ENCODE measurements at regions not wholly inside any gene's neighbourhood (a gene's known extent, or its start where the extent isn't known, plus 50 kb on each side); places are given as distances from the start of the nearest gene placed in this dataset.

- no peak for TF ChIP-seq CTCF (IDR thresholded peaks at IDR 0.05; ENCODE audit: borderline replicate concordance, extremely low read depth, insufficient read depth)
- H3K9ac ChIP-seq (ENCODE audit: low read length in 3 of 3) = no peak overlapping the region
- no peaks in the 10 kb centered on the region for H3K27me3 ChIP-seq (ENCODE audit: control insufficient read depth, insufficient read depth, low read length)
- no peaks in the 10 kb centered on the region for H3K36me3 ChIP-seq (ENCODE audit: control insufficient read depth in 2 of 3, insufficient read depth in 3 of 3, low read length in 3 of 3)
- intact Hi-C loops (cut with DNase I) = no loop called here
- FAIRE-seq (peak; percentile 77), DNase-seq (no peak)
- H3K9me3 ChIP-seq (ENCODE audit: control insufficient read depth in 2 of 3, insufficient read depth in 1 of 3, low read length in 3 of 3) = no peaks in the 10 kb centered on the region
- H3K4me1 ChIP-seq (ENCODE audit: control insufficient read depth in 2 of 3, insufficient read depth in 2 of 3, low read depth in 1 of 3, low read length in 3 of 3) = no peaks in the 10 kb centered on the region
- H3K4me3 ChIP-seq (ENCODE audit: low read length in 3 of 3) = no peak overlapping the region
- no peak overlapping the region for H3K27ac ChIP-seq (ENCODE audit: low read depth in 2 of 2, low read length in 2 of 2)
These were observed 280.0 kb downstream of the FIGN start for GRCh38 chr2:163455815-163456214.

- intact Hi-C loops (cut with DNase I) = no loop called here
- no peaks in the 10 kb centered on the region for H3K4me1 ChIP-seq (ENCODE audit: control insufficient read depth in 2 of 3, insufficient read depth in 2 of 3, low read depth in 1 of 3, low read length in 3 of 3)
- no peak overlapping the region for H3K27ac ChIP-seq (ENCODE audit: low read depth in 2 of 2, low read length in 2 of 2)
- no peaks in the 10 kb centered on the region for H3K9me3 ChIP-seq (ENCODE audit: control insufficient read depth in 2 of 3, insufficient read depth in 1 of 3, low read length in 3 of 3)
- no peaks in the 10 kb centered on the region for H3K36me3 ChIP-seq (ENCODE audit: control insufficient read depth in 2 of 3, insufficient read depth in 3 of 3, low read length in 3 of 3)
- FAIRE-seq = no peak
- TF ChIP-seq CTCF (IDR thresholded peaks at IDR 0.05; ENCODE audit: borderline replicate concordance, extremely low read depth, insufficient read depth) = no peak
- H3K9ac ChIP-seq (ENCODE audit: low read length in 3 of 3) = no peak overlapping the region
- no peak for DNase-seq
- H3K4me3 ChIP-seq (ENCODE audit: low read length in 3 of 3) = no peak overlapping the region
- no peaks in the 10 kb centered on the region for H3K27me3 ChIP-seq (ENCODE audit: control insufficient read depth, insufficient read depth, low read length)
These were observed 281.9 kb downstream of the FIGN start for GRCh38 chr2:163453920-163454319.

- intact Hi-C loops (cut with DNase I) = no loop called here
- H3K36me3 ChIP-seq (ENCODE audit: control insufficient read depth in 2 of 3, insufficient read depth in 3 of 3, low read length in 3 of 3) = no peaks in the 10 kb centered on the region
- no peak overlapping the region for H3K9ac ChIP-seq (ENCODE audit: low read length in 3 of 3)
- no peak overlapping the region for H3K27ac ChIP-seq (ENCODE audit: low read depth in 2 of 2, low read length in 2 of 2)
- TF ChIP-seq CTCF (IDR thresholded peaks at IDR 0.05; ENCODE audit: borderline replicate concordance, extremely low read depth, insufficient read depth) = no peak
- H3K9me3 ChIP-seq (ENCODE audit: control insufficient read depth in 2 of 3, insufficient read depth in 1 of 3, low read length in 3 of 3) = no peaks in the 10 kb centered on the region
- no peaks in the 10 kb centered on the region for H3K27me3 ChIP-seq (ENCODE audit: control insufficient read depth, insufficient read depth, low read length)
- DNase-seq (no peak), FAIRE-seq (no peak)
- H3K4me3 ChIP-seq (ENCODE audit: low read length in 3 of 3) = no peak overlapping the region
- H3K4me1 ChIP-seq (ENCODE audit: control insufficient read depth in 2 of 3, insufficient read depth in 2 of 3, low read depth in 1 of 3, low read length in 3 of 3) = no peaks in the 10 kb centered on the region
These were observed 294.2 kb downstream of the FIGN start for GRCh38 chr2:163441603-163442002.

- Histone ChIP-seq H3K4me3 (ENCODE audit: low read length in 3 of 3) (no peak overlapping the region), H3K27me3 (ENCODE audit: control insufficient read depth, insufficient read depth, low read length) (no peaks in the 10 kb centered on the region), H3K4me1 (ENCODE audit: control insufficient read depth in 2 of 3, insufficient read depth in 2 of 3, low read depth in 1 of 3, low read length in 3 of 3) (no peaks in the 10 kb centered on the region), H3K9ac (ENCODE audit: low read length in 3 of 3) (no peak overlapping the region), H3K9me3 (ENCODE audit: control insufficient read depth in 2 of 3, insufficient read depth in 1 of 3, low read length in 3 of 3) (no peaks in the 10 kb centered on the region), H3K27ac (ENCODE audit: low read depth in 2 of 2, low read length in 2 of 2) (no peak overlapping the region), H3K36me3 (ENCODE audit: control insufficient read depth in 2 of 3, insufficient read depth in 3 of 3, low read length in 3 of 3) (no peaks in the 10 kb centered on the region)
- TF ChIP-seq CTCF (IDR thresholded peaks at IDR 0.05; ENCODE audit: borderline replicate concordance, extremely low read depth, insufficient read depth) = no peak
- FAIRE-seq = no peak
- no peak for DNase-seq
- intact Hi-C loops (cut with DNase I) = no loop called here
These were observed 298.8 kb downstream of the FIGN start for GRCh38 chr2:163436963-163437362.
